Endothelial cell of umbilical vein (primary cell): ENCODE measurements at regions not wholly inside any gene's neighbourhood (a gene's known extent, or its start where the extent isn't known, plus 50 kb on each side); places are given as distances from the start of the nearest gene placed in this dataset.
"Not testable (repeated sequence)": the region's sequence is repeated elsewhere in the genome, so short reads cannot be mapped to it uniquely, and the experiment has no call there.

Experiments
- BruUV-seq: library from RNA; stranded (reverse); fragments of 400-500 nt; replicated peaks from 2 replicates; lab custom pipeline; 2021; lab: Mats Ljungman, UMichigan
- CTCF ChIA-PET: fragments of 300-600, 350-600 bp; sonication (Branson Sonifier 250); formaldehyde crosslinking; loops from one replicate; lab custom pipeline; 2021; ENCODE audit warnings: antibody characterized with exemption, inconsistent platforms; lab: Charles Lee
- POLR2A ChIA-PET: fragments of 300-600, 350-600 bp; sonication (Branson Sonifier 250); formaldehyde crosslinking; loops from one replicate; lab custom pipeline; 2021; ENCODE audit warnings: antibody characterized with exemption, inconsistent platforms; lab: Charles Lee
- DNase-seq: peaks from one replicate; pipeline ENCODE4 v3.0.0-alpha.2; 2011; ENCODE audit warnings: low read depth, low spot score
- FAIRE-seq: peaks from 2 replicates; lab custom pipeline; 2011; peaks lifted over from hg19 to GRCh38; lab: Jason Lieb, UNC
- H2AFZ ChIP-seq: 2 replicates; pipeline ENCODE4 v1.6.0; 2012; ENCODE audit warnings: low read depth, low read length, control low read depth, inconsistent platforms
- H3K27ac ChIP-seq: 2 replicates; pipeline ENCODE4 v1.5.1; 2011; ENCODE audit warnings: low read depth, mild to moderate bottlenecking, control low read depth, low read length, moderate library complexity; ENCODE audit not compliant: insufficient read depth
- H3K27me3 ChIP-seq, 2 experiments: 2 replicates each; pipeline versions ENCODE4 v1.6.0 to v1.6.1; 2011; ENCODE audit warnings: low read length in 2 of 2, mixed read lengths in 1 of 2; ENCODE audit not compliant: control insufficient read depth in 2 of 2, insufficient read depth in 2 of 2
- H3K36me3 ChIP-seq, 2 experiments: 2 replicates in 1 of 2; 3 replicates in 1 of 2; pipeline ENCODE4 v1.5.1; 2011; ENCODE audit warnings: low read length in 2 of 2, mild to moderate bottlenecking in 1 of 2, moderate library complexity in 1 of 2; ENCODE audit not compliant: control insufficient read depth in 2 of 2, insufficient read depth in 2 of 2; ENCODE audit errors: extremely low read depth in 1 of 2
- H3K4me1 ChIP-seq: 3 replicates; pipeline ENCODE4 v1.5.1; 2011; ENCODE audit warnings: mild to moderate bottlenecking, low read length; ENCODE audit not compliant: control insufficient read depth, insufficient read depth; ENCODE audit errors: extremely low read depth
- H3K4me2 ChIP-seq: 2 replicates; pipeline ENCODE4 v1.6.1; 2011; ENCODE audit warnings: low read length, control low read depth, mixed read lengths; ENCODE audit not compliant: insufficient read depth
- H3K4me3 ChIP-seq, 3 experiments: fragments of 200-600 bp in 1 of 3; sonication (generic), shearing (Covaris generic) in 1 of 3; replicated peaks in 1 of 3; 2 replicates each; pipeline ENCODE4 v1.5.1; 2011 to 2016; ENCODE audit warnings: control low read depth in 3 of 3, low read length in 3 of 3, mild to moderate bottlenecking in 2 of 3, inconsistent platforms in 1 of 3, low read depth in 1 of 3, moderate library complexity in 1 of 3; ENCODE audit not compliant: insufficient read depth in 1 of 3
- H3K79me2 ChIP-seq: 2 replicates; pipeline ENCODE4 v1.6.0; 2012; ENCODE audit warnings: low read length, inconsistent platforms; ENCODE audit not compliant: control insufficient read depth, insufficient read depth
- H3K9ac ChIP-seq: replicated peaks from 2 replicates; pipeline ENCODE3; 2011; ENCODE audit warnings: low read length, control low read depth; ENCODE audit not compliant: insufficient read depth; ENCODE audit errors: extremely low read depth
- H3K9me1 ChIP-seq: replicated peaks from 3 replicates; pipeline ENCODE4 v1.6.0; 2011; ENCODE audit warnings: mild to moderate bottlenecking, low read length; ENCODE audit not compliant: control insufficient read depth, insufficient read depth; ENCODE audit errors: extremely low read depth
- H3K9me3 ChIP-seq: replicated peaks from 2 replicates; pipeline ENCODE4 v1.5.1; 2012; ENCODE audit warnings: low read length, inconsistent platforms; ENCODE audit not compliant: control insufficient read depth, insufficient read depth
- H4K20me1 ChIP-seq: replicated peaks from 2 replicates; pipeline ENCODE3; 2011; ENCODE audit warnings: mild to moderate bottlenecking, low read length; ENCODE audit not compliant: control insufficient read depth, insufficient read depth; ENCODE audit errors: extremely low read depth
- EZH2 ChIP-seq: IDR thresholded peaks from 2 replicates; pipeline ENCODE4 v1.6.1; 2012; ENCODE audit warnings: borderline replicate concordance, low read depth, mild to moderate bottlenecking, moderate library complexity, low read length, inconsistent platforms; ENCODE audit not compliant: severe bottlenecking
- FOS ChIP-seq: IDR thresholded peaks from 2 replicates; pipeline ENCODE4 v1.6.1; 2011; ENCODE audit warnings: mild to moderate bottlenecking, low read length, moderate library complexity, borderline replicate concordance; ENCODE audit not compliant: insufficient read depth
- GATA2 ChIP-seq: IDR thresholded peaks from 2 replicates; pipeline ENCODE4 v1.7.0; 2011; ENCODE audit warnings: low read depth, mild to moderate bottlenecking, moderate library complexity, mixed read lengths, low read length; ENCODE audit not compliant: insufficient read length, insufficient read depth
- JUN ChIP-seq: IDR thresholded peaks from 2 replicates; pipeline ENCODE4 v1.6.1; 2011; ENCODE audit warnings: borderline replicate concordance, low read depth; ENCODE audit not compliant: insufficient read length, insufficient read depth
- MYC ChIP-seq: IDR thresholded peaks from one replicate; pipeline ENCODE4 v1.6.1; 2011; ENCODE audit warnings: mild to moderate bottlenecking, low read depth, low read length
- POLR2A ChIP-seq: IDR thresholded peaks from 2 replicates; pipeline ENCODE4 v1.6.1; 2012; ENCODE audit warnings: low read depth, mild to moderate bottlenecking, control low read depth, low read length
- POLR2AphosphoS5 ChIP-seq: IDR thresholded peaks from 2 replicates; pipeline ENCODE4 v1.6.1; 2012; ENCODE audit warnings: low read depth, mild to moderate bottlenecking, control low read depth, low read length, moderate library complexity; ENCODE audit not compliant: insufficient read depth
- dilution Hi-C: fragments of 300-500 bp; cut with MboI; formaldehyde crosslinking; loops from one replicate; pipeline ENCODE4 v1.15.0; 2019; ENCODE audit warnings: low sequenced_read_pairs; ENCODE audit not compliant: extremely low pct_ligation_motif_present
- intact Hi-C: fragments of 100-400 bp; cut with micrococcal nuclease; formaldehyde crosslinking; loops from one replicate; pipeline ENCODE4 v1.10.0; 2022
- TF ChIP-seq, protein P1 (sequence below): IDR thresholded peaks from 2 replicates; pipeline ENCODE4 v1.6.1; 2011; ENCODE audit not compliant: insufficient read depth, insufficient read length
- TF ChIP-seq, protein P2 (sequence below), 2 donors: IDR thresholded peaks; 1 replicate in 1 of 2; 2 replicates in 1 of 2; pipeline ENCODE4 v1.5.1; 2011; ENCODE audit warnings: low read length in 2 of 2, mild to moderate bottlenecking in 2 of 2, moderate library complexity in 2 of 2, control low read depth in 1 of 2, inconsistent platforms in 1 of 2, low read depth in 1 of 2; ENCODE audit not compliant: insufficient read depth in 1 of 2; ENCODE audit errors: extremely low read depth in 1 of 2

DNA sequence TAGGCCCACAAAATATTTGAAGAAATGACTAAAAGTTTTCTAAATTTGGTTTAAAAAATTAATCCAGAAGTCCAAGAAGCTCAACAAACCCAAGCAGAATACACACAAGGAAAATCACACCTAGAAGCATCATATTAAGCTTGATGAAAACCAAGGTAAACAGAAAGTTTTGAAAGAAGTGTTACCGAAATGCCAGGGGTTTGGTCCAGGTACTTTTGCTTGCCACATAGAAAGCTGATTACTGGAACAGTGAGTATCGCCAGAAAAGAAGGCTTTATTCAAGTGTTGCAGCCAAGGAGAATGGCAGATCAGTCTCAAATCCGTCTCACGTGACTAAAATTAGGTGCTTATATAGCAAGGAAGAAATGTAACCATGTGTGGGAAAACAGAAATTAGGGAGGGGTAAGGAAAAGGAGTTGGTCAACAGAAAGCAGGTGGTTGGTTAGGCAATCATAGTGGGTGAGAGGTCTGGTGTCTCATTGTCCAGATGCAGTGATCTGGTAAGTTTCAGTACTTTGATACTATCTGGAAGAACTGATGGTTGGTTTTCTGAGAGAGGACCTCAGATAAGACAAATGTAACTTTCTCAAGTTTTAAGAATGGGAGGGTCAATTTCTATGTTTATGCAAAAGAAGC lies 96.9 kb upstream of the MYRIP start:
- no peak overlapping the region for H3K4me3 ChIP-seq
- FAIRE-seq (no peak), DNase-seq (no peak)
- H4K20me1 ChIP-seq = no peaks in the 10 kb centered on the region
- POLR2A ChIA-PET = no interaction called here
- dilution Hi-C loops = no loop called here
- CTCF ChIA-PET = interaction anchor here (2.7 kb wide), 1 partner anchor 12 kb away, joined by 10 read pairs; no protein-coding TSS in a partner anchor
- no peaks in the 10 kb centered on the region for H3K9me3 ChIP-seq
- H3K27me3 ChIP-seq = no peaks in the 10 kb centered on the region
- no peak overlapping the region for H3K9ac ChIP-seq
- TF ChIP-seq, protein P1, sequence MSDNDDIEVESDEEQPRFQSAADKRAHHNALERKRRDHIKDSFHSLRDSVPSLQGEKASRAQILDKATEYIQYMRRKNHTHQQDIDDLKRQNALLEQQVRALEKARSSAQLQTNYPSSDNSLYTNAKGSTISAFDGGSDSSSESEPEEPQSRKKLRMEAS = no peak
- TF ChIP-seq EZH2 (no peak), POLR2AphosphoS5 (no peak), MYC (no peak), FOS (no peak), JUN (no peak), POLR2A (no peak), GATA2 (no peak)
- TF ChIP-seq, protein P2, sequence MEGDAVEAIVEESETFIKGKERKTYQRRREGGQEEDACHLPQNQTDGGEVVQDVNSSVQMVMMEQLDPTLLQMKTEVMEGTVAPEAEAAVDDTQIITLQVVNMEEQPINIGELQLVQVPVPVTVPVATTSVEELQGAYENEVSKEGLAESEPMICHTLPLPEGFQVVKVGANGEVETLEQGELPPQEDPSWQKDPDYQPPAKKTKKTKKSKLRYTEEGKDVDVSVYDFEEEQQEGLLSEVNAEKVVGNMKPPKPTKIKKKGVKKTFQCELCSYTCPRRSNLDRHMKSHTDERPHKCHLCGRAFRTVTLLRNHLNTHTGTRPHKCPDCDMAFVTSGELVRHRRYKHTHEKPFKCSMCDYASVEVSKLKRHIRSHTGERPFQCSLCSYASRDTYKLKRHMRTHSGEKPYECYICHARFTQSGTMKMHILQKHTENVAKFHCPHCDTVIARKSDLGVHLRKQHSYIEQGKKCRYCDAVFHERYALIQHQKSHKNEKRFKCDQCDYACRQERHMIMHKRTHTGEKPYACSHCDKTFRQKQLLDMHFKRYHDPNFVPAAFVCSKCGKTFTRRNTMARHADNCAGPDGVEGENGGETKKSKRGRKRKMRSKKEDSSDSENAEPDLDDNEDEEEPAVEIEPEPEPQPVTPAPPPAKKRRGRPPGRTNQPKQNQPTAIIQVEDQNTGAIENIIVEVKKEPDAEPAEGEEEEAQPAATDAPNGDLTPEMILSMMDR (IDR thresholded peaks at IDR 0.05; ENCODE audit: extremely low read depth in 1 of 2, insufficient read depth in 1 of 2, low read depth in 1 of 2, low read length in 2 of 2) = no peak
- H3K9me1 ChIP-seq = no peaks in the 10 kb centered on the region
- BruUV-seq = no TSS peak
- H3K4me2 ChIP-seq = no peak overlapping the region
- H3K4me1 ChIP-seq = no peaks in the 10 kb centered on the region
- no peaks in the 10 kb centered on the region for H3K79me2 ChIP-seq
- H3K27ac ChIP-seq = no peak overlapping the region
- intact Hi-C loops = no loop called here
- H2AFZ ChIP-seq = no peak overlapping the region
- no peaks in the 10 kb centered on the region for H3K36me3 ChIP-seq

DNA sequence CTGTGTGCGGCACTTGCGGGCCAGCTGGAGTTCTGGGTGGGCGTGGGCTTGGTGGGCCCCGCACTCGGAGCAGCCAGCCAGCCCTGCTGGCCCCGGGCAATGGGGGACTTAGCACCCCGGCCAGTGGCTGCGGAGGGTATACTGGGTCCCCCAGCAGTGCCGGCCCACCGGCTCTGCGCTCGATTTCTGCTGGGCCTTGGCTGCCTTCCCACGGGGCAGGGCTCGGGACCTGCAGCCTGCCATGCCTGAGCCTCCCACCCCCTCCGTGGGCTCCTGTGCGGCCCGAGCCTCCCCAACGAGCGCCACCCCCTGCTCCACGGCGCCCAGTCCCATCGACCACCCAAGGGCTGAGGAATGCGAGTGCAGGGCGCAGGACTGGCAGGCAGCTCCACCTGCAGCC lies 96.1 kb upstream of the MYRIP start:
- H3K9me3 ChIP-seq, H3K9ac ChIP-seq, H3K4me3 ChIP-seq, H3K4me1 ChIP-seq, H2AFZ ChIP-seq, BruUV-seq, H3K36me3 ChIP-seq, POLR2A ChIA-PET, H3K9me1 ChIP-seq, intact Hi-C loops, H3K27me3 ChIP-seq, dilution Hi-C loops, FAIRE-seq, DNase-seq, CTCF ChIA-PET, H4K20me1 ChIP-seq, H3K27ac ChIP-seq, H3K79me2 ChIP-seq, H3K4me2 ChIP-seq: not testable (repeated sequence)
